Midbrain (tissue), 1 donor: ENCODE measurements at regions not wholly inside any gene's neighbourhood (a gene's known extent, or its start where the extent isn't known, plus 50 kb on each side); places are given as distances from the start of the nearest gene placed in this dataset.
"Not testable (repeated sequence)": the region's sequence is repeated elsewhere in the genome, so short reads cannot be mapped to it uniquely, and the experiment has no call there.

Experiments used
- DNase-seq: peaks from one replicate; lab custom pipeline; 2025; lab: John Stamatoyannopoulos, UW

- DNase-seq, result no peak
Measured at GRCh38 chr7:122248472-122248871, 56.1 kb downstream of the FEZF1 start.

GRCh38 chr7:122238729-122239128 is 65.8 kb downstream of the FEZF1 start:
- DNase-seq, result not testable (repeated sequence)

GRCh38 chr7:122238297-122238696 is 66.3 kb downstream of the FEZF1 start:
- not testable (repeated sequence) for DNase-seq

- DNase-seq, result no peak
Measured at GRCh38 chr7:122225874-122226273, 78.7 kb downstream of the FEZF1 start.

GRCh38 chr7:122219253-122219865 is 75.3 kb upstream of the AASS start:
- peak; percentile 38 for DNase-seq

- DNase-seq, result no peak
Measured at GRCh38 chr7:122217125-122217524, 73.1 kb upstream of the AASS start.

- DNase-seq, result no peak
Measured at GRCh38 chr7:122212754-122213153, 68.7 kb upstream of the AASS start.

- no peak for DNase-seq
Measured at GRCh38 chr7:122211362-122211761, 67.3 kb upstream of the AASS start.

- DNase-seq, result no peak
Measured at GRCh38 chr7:122206985-122207384, 62.9 kb upstream of the AASS start.

- DNase-seq, result no peak
Measured at GRCh38 chr7:122203814-122204213, 59.8 kb upstream of the AASS start.

- no peak for DNase-seq
Measured at GRCh38 chr7:122200888-122201287, 56.8 kb upstream of the AASS start.

GRCh38 chr7:122199171-122199570 is 55.1 kb upstream of the AASS start:
- no peak for DNase-seq

- DNase-seq, result no peak
Measured at GRCh38 chr7:122198581-122198980, 54.5 kb upstream of the AASS start.
